ENCODE measurements at regions not wholly inside any gene's neighbourhood (a gene's known extent, or its start where the extent isn't known, plus 50 kb on each side); places are given as distances from the start of the nearest gene placed in this dataset.
"Not testable (repeated sequence)": the region's sequence is repeated elsewhere in the genome, so short reads cannot be mapped to it uniquely, and the experiment has no call there.

GRCh38 chr3:177887475-177887874 is 648.8 kb upstream of the KCNMB2 start:
- TF ChIP-seq, protein P1, sequence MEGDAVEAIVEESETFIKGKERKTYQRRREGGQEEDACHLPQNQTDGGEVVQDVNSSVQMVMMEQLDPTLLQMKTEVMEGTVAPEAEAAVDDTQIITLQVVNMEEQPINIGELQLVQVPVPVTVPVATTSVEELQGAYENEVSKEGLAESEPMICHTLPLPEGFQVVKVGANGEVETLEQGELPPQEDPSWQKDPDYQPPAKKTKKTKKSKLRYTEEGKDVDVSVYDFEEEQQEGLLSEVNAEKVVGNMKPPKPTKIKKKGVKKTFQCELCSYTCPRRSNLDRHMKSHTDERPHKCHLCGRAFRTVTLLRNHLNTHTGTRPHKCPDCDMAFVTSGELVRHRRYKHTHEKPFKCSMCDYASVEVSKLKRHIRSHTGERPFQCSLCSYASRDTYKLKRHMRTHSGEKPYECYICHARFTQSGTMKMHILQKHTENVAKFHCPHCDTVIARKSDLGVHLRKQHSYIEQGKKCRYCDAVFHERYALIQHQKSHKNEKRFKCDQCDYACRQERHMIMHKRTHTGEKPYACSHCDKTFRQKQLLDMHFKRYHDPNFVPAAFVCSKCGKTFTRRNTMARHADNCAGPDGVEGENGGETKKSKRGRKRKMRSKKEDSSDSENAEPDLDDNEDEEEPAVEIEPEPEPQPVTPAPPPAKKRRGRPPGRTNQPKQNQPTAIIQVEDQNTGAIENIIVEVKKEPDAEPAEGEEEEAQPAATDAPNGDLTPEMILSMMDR (IDR thresholded peaks at IDR 0.05; ENCODE audit: low read depth, low read length, missing control alignments), result no peak
- H3K4me3 ChIP-seq (ENCODE audit: low read depth, low read length), result no peak overlapping the region
- no peak for DNase-seq (ENCODE audit: low read depth)

DNA sequence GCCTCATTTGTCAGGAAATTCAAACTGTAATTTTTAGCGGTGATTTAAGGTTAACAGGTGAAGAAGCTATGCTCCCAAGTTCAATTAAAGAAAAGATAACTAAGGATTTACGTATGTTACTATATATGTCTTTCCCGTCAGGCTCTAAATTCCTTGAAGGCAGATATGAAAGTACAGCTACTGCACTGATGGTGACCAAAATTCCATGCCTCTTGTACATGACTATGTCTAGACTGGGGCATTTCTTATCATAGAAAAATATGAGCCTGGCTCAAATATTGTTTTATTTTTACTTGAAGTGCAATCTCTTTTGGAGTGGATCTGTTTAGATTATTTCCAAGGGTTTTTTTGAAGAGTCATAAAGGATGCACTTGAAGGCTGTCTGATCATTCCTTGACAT is 647.1 kb upstream of the KCNMB2 start:
- TF ChIP-seq, protein P1 (IDR thresholded peaks at IDR 0.05; ENCODE audit: low read depth, low read length, missing control alignments), result no peak
- no peak for DNase-seq (ENCODE audit: low read depth)
- no peak overlapping the region for H3K4me3 ChIP-seq (ENCODE audit: low read depth, low read length)

- TF ChIP-seq, protein P1 (IDR thresholded peaks at IDR 0.05; ENCODE audit: low read depth, low read length, missing control alignments), result no peak
- DNase-seq (ENCODE audit: low read depth), result no peak
- H3K4me3 ChIP-seq (ENCODE audit: low read depth, low read length), result no peak overlapping the region
Observed at GRCh38 chr3:177889652-177890358, 646.4 kb upstream of the KCNMB2 start.

DNA sequence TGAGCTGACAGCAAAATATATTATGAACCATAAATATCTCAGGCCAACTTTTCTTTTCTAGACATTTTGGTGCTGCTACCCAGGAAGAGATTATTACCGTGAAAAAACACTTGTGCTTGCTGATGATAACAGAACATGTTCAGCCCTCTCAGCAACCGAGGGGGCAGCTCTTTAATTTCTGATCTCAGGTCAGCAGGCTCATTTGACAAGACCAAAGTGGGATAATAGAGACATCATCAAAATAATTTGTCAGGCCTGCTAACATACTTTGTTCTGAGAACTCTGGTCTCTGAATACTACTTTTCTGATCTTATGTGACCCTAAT is 645.9 kb upstream of the KCNMB2 start:
- DNase-seq (ENCODE audit: low read depth), result no peak
- TF ChIP-seq, protein P1 (IDR thresholded peaks at IDR 0.05; ENCODE audit: low read depth, low read length, missing control alignments), result no peak

GRCh38 chr3:177891569-177891968 is 644.7 kb upstream of the KCNMB2 start:
- DNase-seq (ENCODE audit: low read depth); H3K4me3 ChIP-seq (ENCODE audit: low read depth, low read length): not testable (repeated sequence)

More for the DNA sequence above, 645.9 kb upstream of the KCNMB2 start:
- no peak overlapping the region for H3K4me3 ChIP-seq (ENCODE audit: low read depth, low read length)

DNA sequence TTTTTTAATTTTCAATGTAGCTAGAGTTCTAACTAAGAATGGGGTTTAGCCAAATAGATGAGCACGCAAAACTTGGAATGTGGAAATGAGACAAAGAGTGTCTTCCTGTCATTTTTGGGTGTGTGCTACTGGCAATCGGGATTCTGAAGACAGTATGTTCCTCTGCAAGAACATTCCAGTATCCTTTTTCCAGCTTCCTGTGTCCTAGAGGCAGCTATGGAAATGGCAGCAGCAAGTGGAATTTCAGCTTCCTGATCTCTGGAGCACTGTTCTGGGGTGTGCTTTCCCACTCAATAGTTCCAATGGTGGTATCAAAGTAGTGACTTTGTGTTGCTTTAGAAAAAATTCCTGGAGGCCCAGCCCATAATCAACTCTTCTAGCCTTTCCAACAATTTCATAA is 642.9 kb upstream of the KCNMB2 start:
- TF ChIP-seq, protein P1 (IDR thresholded peaks at IDR 0.05; ENCODE audit: low read depth, low read length, missing control alignments), result no peak
- DNase-seq (ENCODE audit: low read depth), result no peak
- no peak overlapping the region for H3K4me3 ChIP-seq (ENCODE audit: low read depth, low read length)

DNA sequence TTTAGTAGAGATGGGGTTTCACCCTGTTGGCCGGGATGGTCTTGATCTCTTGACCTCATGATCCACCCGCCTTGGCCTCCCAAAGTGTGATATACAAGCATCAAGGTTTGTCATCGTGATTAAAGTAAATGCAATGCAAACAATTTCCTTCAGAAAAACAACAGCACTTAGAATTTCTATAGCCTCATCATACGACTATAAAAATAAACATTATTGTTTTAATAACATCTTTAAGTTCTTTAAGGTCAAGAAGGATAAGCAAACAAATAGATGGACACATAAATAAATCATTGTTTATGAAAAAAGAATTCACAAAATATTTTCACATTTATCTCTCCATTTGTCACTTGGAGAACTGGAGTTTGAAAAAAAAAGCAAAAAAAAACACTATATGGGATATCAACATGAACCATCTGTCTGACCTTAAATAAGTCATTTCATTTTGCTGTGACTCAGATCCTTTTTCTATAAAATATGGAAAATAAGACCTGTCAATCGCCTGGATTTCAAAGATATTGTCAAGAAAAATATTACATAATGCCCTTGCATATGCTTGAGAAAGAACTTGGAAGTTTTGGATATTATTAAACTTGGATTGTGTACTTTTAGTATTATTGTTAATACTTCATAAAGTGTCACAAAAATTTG is 642.0 kb upstream of the KCNMB2 start:
- DNase-seq (ENCODE audit: low read depth), result no peak
- no peak overlapping the region for H3K4me3 ChIP-seq (ENCODE audit: low read depth, low read length)
- TF ChIP-seq, protein P1 (IDR thresholded peaks at IDR 0.05; ENCODE audit: low read depth, low read length, missing control alignments), result no peak

All from GM12864 (cell line).